ENCODE measurements at regions not wholly inside any gene's neighbourhood (a gene's known extent, or its start where the extent isn't known, plus 50 kb on each side); places are given as distances from the start of the nearest gene placed in this dataset.

DNA sequence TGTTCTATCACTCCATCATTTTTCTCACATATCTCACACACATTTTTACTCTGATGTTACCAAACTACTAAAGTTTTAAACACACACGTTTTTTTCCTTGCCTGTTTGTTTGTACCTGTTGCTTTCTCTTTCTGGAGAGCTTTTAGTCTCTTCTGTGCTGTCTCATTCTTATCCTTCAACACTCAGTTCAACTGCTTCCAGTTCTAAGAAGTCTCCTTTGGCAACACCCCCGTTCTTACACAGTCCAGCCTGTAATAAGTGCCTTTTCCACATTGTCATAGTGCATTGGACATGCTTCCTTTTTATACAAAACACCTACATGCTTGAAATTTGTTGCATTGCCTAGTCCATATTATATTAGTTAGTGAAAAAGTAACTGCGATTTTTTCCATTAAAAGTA is 360.2 kb upstream of the BRINP3 start:
- no peak for TF ChIP-seq POLR2A (IDR thresholded peaks at IDR 0.05; ENCODE audit: low read depth, low read length)
- TF ChIP-seq TAF1 (IDR thresholded peaks at IDR 0.05; ENCODE audit: low read depth, low read length), result no peak
- TF ChIP-seq PAX5 (IDR thresholded peaks at IDR 0.05; ENCODE audit: insufficient read depth, low read length, severe bottlenecking), result no peak

All from GM12891 (cell line).